ENCODE measurements at regions not wholly inside any gene's neighbourhood (a gene's known extent, or its start where the extent isn't known, plus 50 kb on each side); places are given as distances from the start of the nearest gene placed in this dataset.

DNA sequence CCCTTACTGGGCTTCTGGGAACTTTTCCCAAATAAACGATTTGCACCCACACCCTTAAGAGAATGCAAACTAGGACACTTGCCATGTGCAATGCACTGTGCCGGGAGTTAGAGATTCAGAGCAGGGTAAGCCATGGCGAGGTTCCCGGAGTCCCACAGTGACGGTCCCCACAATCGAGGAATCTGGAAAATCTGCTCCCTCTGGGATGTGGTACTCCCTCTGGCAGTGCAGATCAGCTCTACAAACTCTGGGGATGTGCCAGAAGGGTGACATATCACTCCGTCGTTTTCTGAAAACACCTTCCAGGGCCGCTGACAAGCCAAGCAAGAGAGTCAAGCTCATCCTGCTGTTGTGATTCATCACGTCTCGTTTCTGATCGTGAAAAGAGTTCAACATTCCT is 537.5 kb downstream of the BCOR start:
- TF ChIP-seq, protein P1, sequence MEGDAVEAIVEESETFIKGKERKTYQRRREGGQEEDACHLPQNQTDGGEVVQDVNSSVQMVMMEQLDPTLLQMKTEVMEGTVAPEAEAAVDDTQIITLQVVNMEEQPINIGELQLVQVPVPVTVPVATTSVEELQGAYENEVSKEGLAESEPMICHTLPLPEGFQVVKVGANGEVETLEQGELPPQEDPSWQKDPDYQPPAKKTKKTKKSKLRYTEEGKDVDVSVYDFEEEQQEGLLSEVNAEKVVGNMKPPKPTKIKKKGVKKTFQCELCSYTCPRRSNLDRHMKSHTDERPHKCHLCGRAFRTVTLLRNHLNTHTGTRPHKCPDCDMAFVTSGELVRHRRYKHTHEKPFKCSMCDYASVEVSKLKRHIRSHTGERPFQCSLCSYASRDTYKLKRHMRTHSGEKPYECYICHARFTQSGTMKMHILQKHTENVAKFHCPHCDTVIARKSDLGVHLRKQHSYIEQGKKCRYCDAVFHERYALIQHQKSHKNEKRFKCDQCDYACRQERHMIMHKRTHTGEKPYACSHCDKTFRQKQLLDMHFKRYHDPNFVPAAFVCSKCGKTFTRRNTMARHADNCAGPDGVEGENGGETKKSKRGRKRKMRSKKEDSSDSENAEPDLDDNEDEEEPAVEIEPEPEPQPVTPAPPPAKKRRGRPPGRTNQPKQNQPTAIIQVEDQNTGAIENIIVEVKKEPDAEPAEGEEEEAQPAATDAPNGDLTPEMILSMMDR (optimal IDR thresholded peaks at IDR 0.05 in 1 of 3, IDR thresholded peaks at IDR 0.05 in 1 of 3, conservative IDR thresholded peaks at IDR 0.05 in 1 of 3; ENCODE audit: extremely low read depth in 1 of 3, insufficient read depth in 2 of 3, low read length in 3 of 3), result no peak
- TF ChIP-seq EZH2 (IDR thresholded peaks at IDR 0.05; ENCODE audit: low read length), result no peak

Data from keratinocyte (primary cell).